GM10266 (cell line): ENCODE measurements at regions not wholly inside any gene's neighbourhood (a gene's known extent, or its start where the extent isn't known, plus 50 kb on each side); places are given as distances from the start of the nearest gene placed in this dataset.

Source experiments
- DNase-seq: peaks from one replicate; pipeline ENCODE4 v3.0.0; 2012; ENCODE audit errors: extremely low spot score
- CTCF ChIP-seq: IDR thresholded peaks from 2 replicates; pipeline ENCODE4 v1.5.1; 2012; ENCODE audit warnings: mild to moderate bottlenecking, low read depth; ENCODE audit not compliant: control insufficient read depth, insufficient read depth; ENCODE audit errors: missing control alignments

- TF ChIP-seq CTCF = no peak
- no peak for DNase-seq
Observed at GRCh38 chr18:4640349-4641012, 185.4 kb upstream of the DLGAP1 start.

GRCh38 chr18:4639628-4640310 is 184.7 kb upstream of the DLGAP1 start:
- no peak for DNase-seq
- no peak for TF ChIP-seq CTCF

- no peak for DNase-seq
- TF ChIP-seq CTCF = no peak
Observed at GRCh38 chr18:4638680-4639079, 183.6 kb upstream of the DLGAP1 start.

GRCh38 chr18:4637876-4638275 is 182.8 kb upstream of the DLGAP1 start:
- no peak for DNase-seq
- TF ChIP-seq CTCF = no peak

DNA sequence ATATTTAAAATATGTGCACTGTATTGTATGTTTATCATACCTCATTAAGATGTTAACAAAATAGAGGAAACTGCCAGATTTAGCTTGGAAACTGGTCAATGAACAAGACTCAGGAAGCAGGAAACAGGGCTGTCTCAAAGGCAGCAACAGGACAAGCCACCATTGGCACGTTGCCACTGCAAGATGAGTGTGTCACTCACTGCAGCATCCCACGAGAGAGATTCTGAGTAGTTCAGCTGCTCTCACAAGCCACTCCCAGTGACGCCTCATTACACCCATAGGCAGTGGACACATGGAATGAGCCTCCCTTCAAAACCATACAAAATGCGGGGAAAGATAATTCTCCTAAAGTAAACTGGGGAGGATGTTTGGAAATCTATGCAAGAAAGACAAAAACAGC is 181.9 kb upstream of the DLGAP1 start:
- no peak for TF ChIP-seq CTCF

GRCh38 chr18:4631239-4631638 is 176.1 kb upstream of the DLGAP1 start:
- DNase-seq = no peak
- TF ChIP-seq CTCF = no peak

More for the DNA sequence above, 181.9 kb upstream of the DLGAP1 start:
- no peak for DNase-seq

- TF ChIP-seq CTCF = no peak
- no peak for DNase-seq
Observed at GRCh38 chr18:4605212-4605611, 150.1 kb upstream of the DLGAP1 start.
